GM06990 (cell line): ENCODE measurements at regions not wholly inside any gene's neighbourhood (a gene's known extent, or its start where the extent isn't known, plus 50 kb on each side); places are given as distances from the start of the nearest gene placed in this dataset.

Source experiments
- DNase-seq: peaks from one replicate; pipeline ENCODE4 v3.0.0-alpha.2; 2011; ENCODE audit not compliant: insufficient read length; ENCODE audit errors: extremely low read depth
- H3K27me3 ChIP-seq: replicated peaks from 2 replicates; pipeline ENCODE4 v1.6.0; 2011; ENCODE audit warnings: low read length; ENCODE audit not compliant: control insufficient read depth, insufficient read depth
- H3K36me3 ChIP-seq: 2 replicates; pipeline ENCODE4 v1.5.1; 2011; ENCODE audit warnings: low read length; ENCODE audit not compliant: control insufficient read depth, insufficient read depth
- H3K4me3 ChIP-seq: replicated peaks from 2 replicates; pipeline ENCODE4 v1.5.1; 2011; ENCODE audit warnings: low read depth, mild to moderate bottlenecking, control low read depth, low read length
- TF ChIP-seq, protein P1 (sequence below): IDR thresholded peaks from 2 replicates; pipeline ENCODE4 v1.5.1; 2011; ENCODE audit warnings: low read length, control low read depth, mild to moderate bottlenecking, inconsistent platforms; ENCODE audit not compliant: insufficient read depth, poor library complexity, severe bottlenecking

DNA sequence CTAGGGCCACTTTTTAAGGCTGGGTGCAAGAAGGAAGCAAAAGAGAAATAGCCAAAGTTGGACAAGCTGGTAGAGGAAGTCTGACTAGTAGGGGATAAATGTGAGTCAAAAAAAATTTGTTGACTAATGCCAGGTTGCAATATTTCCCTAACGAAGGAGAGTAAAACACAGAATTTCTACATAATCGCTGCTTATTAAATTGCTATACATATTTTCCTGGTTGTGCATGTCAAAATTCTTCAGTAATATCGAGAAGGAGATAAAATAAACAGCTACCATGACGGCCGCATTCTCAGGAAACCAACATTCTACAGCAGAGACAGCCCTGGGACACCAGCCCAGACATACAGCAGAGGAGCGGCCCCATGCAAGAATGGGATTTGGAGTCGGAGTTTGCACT is 148.3 kb downstream of the ESM1 start:
- H3K27me3 ChIP-seq = no peaks in the 10 kb centered on the region
- H3K36me3 ChIP-seq = no peaks in the 10 kb centered on the region
- no peak overlapping the region for H3K4me3 ChIP-seq
- no peak for DNase-seq
- TF ChIP-seq, protein P1, sequence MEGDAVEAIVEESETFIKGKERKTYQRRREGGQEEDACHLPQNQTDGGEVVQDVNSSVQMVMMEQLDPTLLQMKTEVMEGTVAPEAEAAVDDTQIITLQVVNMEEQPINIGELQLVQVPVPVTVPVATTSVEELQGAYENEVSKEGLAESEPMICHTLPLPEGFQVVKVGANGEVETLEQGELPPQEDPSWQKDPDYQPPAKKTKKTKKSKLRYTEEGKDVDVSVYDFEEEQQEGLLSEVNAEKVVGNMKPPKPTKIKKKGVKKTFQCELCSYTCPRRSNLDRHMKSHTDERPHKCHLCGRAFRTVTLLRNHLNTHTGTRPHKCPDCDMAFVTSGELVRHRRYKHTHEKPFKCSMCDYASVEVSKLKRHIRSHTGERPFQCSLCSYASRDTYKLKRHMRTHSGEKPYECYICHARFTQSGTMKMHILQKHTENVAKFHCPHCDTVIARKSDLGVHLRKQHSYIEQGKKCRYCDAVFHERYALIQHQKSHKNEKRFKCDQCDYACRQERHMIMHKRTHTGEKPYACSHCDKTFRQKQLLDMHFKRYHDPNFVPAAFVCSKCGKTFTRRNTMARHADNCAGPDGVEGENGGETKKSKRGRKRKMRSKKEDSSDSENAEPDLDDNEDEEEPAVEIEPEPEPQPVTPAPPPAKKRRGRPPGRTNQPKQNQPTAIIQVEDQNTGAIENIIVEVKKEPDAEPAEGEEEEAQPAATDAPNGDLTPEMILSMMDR = no peak

GRCh38 chr5:54835647-54836046 is 149.7 kb downstream of the ESM1 start:
- no peak overlapping the region for H3K4me3 ChIP-seq
- TF ChIP-seq, protein P1 = no peak
- H3K36me3 ChIP-seq = no peaks in the 10 kb centered on the region
- H3K27me3 ChIP-seq = no peaks in the 10 kb centered on the region
- DNase-seq = no peak

DNA sequence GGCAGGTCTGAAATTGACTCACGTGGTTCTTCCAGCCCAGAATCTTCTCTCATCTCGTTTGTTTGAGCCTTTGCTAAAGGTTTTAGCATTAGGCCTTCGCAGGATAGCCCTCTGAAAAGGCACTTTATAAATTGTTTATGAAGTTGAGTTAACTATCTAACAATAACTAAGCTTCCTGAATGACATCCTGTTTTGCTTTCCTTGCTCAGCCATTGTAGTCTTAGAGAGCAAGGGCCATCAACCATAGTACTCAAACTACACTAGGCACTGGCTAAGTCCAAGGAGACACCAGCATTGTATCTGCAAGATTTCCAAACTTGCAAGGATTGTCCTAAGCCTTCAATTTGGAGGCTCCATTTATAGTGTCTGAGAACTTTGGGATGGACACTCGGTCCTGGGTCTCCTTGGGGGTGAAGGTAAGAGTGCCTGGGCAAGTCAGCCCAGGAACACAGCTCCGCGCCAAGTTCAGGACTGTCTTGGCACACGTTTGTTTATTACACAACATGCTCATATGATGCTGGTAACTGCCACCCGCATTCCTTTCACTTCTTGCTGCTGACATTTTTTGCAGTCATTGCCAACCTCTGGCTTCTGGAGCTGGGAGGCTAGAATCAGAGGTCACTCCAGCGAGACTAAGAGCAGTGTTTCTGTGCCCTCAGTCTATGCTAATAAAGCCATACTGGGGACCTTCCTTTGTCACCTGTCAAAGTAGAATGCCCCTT is 151.1 kb downstream of the ESM1 start:
- TF ChIP-seq, protein P1 = no peak

GRCh38 chr5:54833590-54833989 is 151.8 kb downstream of the ESM1 start:
- no peak overlapping the region for H3K4me3 ChIP-seq
- TF ChIP-seq, protein P1 = no peak

More for the DNA sequence above, 151.1 kb downstream of the ESM1 start:
- Histone ChIP-seq H3K4me3 (no peak overlapping the region), H3K36me3 (no peaks in the 10 kb centered on the region), H3K27me3 (no peaks in the 10 kb centered on the region)
- no peak for DNase-seq

GRCh38 chr5:54832858-54833257 is 152.5 kb downstream of the ESM1 start:
- TF ChIP-seq, protein P1 = no peak
- Histone ChIP-seq H3K4me3 (no peak overlapping the region), H3K36me3 (no peaks in the 10 kb centered on the region), H3K27me3 (no peaks in the 10 kb centered on the region; the same call in 1 of the 2 replicates)
- no peak for DNase-seq

More at GRCh38 chr5:54833590-54833989, 151.8 kb downstream of the ESM1 start:
- no peak for DNase-seq
- Histone ChIP-seq H3K36me3 (no peaks in the 10 kb centered on the region), H3K27me3 (no peaks in the 10 kb centered on the region; the same call in 1 of the 2 replicates)
